Dermis microvascular lymphatic vessel endothelial cell (primary cell): ENCODE measurements at regions not wholly inside any gene's neighbourhood (a gene's known extent, or its start where the extent isn't known, plus 50 kb on each side); places are given as distances from the start of the nearest gene placed in this dataset.

Source experiments
- DNase-seq, 2 donors: peaks; one replicate each; pipeline versions ENCODE4 v3.0.0 to v3.0.0-alpha.2; 2010; ENCODE audit warnings: low read depth in 2 of 2

GRCh38 chr4:130309221-130309620 lies 1213.3 kb downstream of the C4orf33 start:
- DNase-seq: no peak

- DNase-seq: no peak
Measured at GRCh38 chr4:130322439-130322838, 1226.5 kb downstream of the C4orf33 start.

GRCh38 chr4:130329036-130329435 lies 1233.1 kb downstream of the C4orf33 start:
- DNase-seq: no peak

- DNase-seq: no peak
Measured at GRCh38 chr4:130333241-130333759, 1237.3 kb downstream of the C4orf33 start.

GRCh38 chr4:130335417-130336194 lies 1239.7 kb downstream of the C4orf33 start:
- DNase-seq: no peak

GRCh38 chr4:130336585-130337217 lies 1240.7 kb downstream of the C4orf33 start:
- peak in 1 of 2 donors; percentile 11 for DNase-seq

GRCh38 chr4:130338851-130339250 lies 1242.9 kb downstream of the C4orf33 start:
- DNase-seq: no peak

- DNase-seq: no peak
Measured at GRCh38 chr4:130349745-130350144, 1253.8 kb downstream of the C4orf33 start.

- no peak for DNase-seq
Measured at GRCh38 chr4:130356873-130357272, 1260.9 kb downstream of the C4orf33 start.

GRCh38 chr4:130359542-130359941 lies 1263.6 kb downstream of the C4orf33 start:
- DNase-seq: peak; percentile 3

- no peak for DNase-seq
Measured at GRCh38 chr4:130361616-130362015, 1265.7 kb downstream of the C4orf33 start.

- no peak for DNase-seq
Measured at GRCh38 chr4:130368668-130369067, 1272.7 kb downstream of the C4orf33 start.

GRCh38 chr4:130393231-130393630 lies 1297.3 kb downstream of the C4orf33 start:
- no peak for DNase-seq

- DNase-seq: no peak
Measured at GRCh38 chr4:130393642-130394041, 1297.7 kb downstream of the C4orf33 start.

GRCh38 chr4:130395871-130396270 lies 1299.9 kb downstream of the C4orf33 start:
- DNase-seq: peak; percentile 9 to 47

GRCh38 chr4:130403221-130403620 lies 1307.3 kb downstream of the C4orf33 start:
- DNase-seq: no peak

- no peak for DNase-seq
Measured at GRCh38 chr4:130416228-130416627, 1320.3 kb downstream of the C4orf33 start.

- DNase-seq: peak in 1 of 2 donors; percentile 7
Measured at GRCh38 chr4:130419211-130419975, 1323.4 kb downstream of the C4orf33 start.

GRCh38 chr4:130422261-130422660 lies 1326.3 kb downstream of the C4orf33 start:
- no peak for DNase-seq

- no peak for DNase-seq
Measured at GRCh38 chr4:130424211-130424610, 1328.3 kb downstream of the C4orf33 start.

- no peak for DNase-seq
Measured at GRCh38 chr4:130432289-130432688, 1336.3 kb downstream of the C4orf33 start.

- DNase-seq: no peak
Measured at GRCh38 chr4:130449741-130450140, 1353.8 kb downstream of the C4orf33 start.
